ENCODE measurements at regions not wholly inside any gene's neighbourhood (a gene's known extent, or its start where the extent isn't known, plus 50 kb on each side); places are given as distances from the start of the nearest gene placed in this dataset.

GRCh38 chr12:105832806-105833205 lies 305.9 kb downstream of the NUAK1 start:
- no peak for ATAC-seq
- DNase-seq, result no peak
- no peaks in the 10 kb centered on the region for H3K9me3 ChIP-seq (ENCODE audit: control insufficient read depth, low read length, poor library complexity, severe bottlenecking)
- Mint-ChIP-seq H3K4me3 (no peak overlapping the region), H3K27me3 (peaks cover 7% of the 10 kb centered on the region), H3K4me1 (no peaks in the 10 kb centered on the region), H3K27ac (no peak overlapping the region), H3K36me3 (ENCODE audit: low read depth) (no peaks in the 10 kb centered on the region)

- H3K27ac Mint-ChIP-seq, result no peak overlapping the region
These were observed 304.3 kb downstream of the NUAK1 start for GRCh38 chr12:105834496-105834895.

GRCh38 chr12:105835580-105836241 lies 303.0 kb downstream of the NUAK1 start:
- Mint-ChIP-seq H3K36me3 (ENCODE audit: low read depth) (no peaks in the 10 kb centered on the region), H3K27me3 (peaks cover 16% of the 10 kb centered on the region), H3K4me3 (no peak overlapping the region), H3K27ac (no peak overlapping the region), H3K4me1 (no peaks in the 10 kb centered on the region)
- no peak for ATAC-seq
- no peak for DNase-seq
- H3K9me3 ChIP-seq (ENCODE audit: control insufficient read depth, low read length, poor library complexity, severe bottlenecking), result no peaks in the 10 kb centered on the region

More at GRCh38 chr12:105834496-105834895, 304.3 kb downstream of the NUAK1 start:
- no peaks in the 10 kb centered on the region for H3K9me3 ChIP-seq (ENCODE audit: control insufficient read depth, low read length, poor library complexity, severe bottlenecking)
- Mint-ChIP-seq H3K4me3 (no peak overlapping the region), H3K27me3 (peaks cover 9% of the 10 kb centered on the region), H3K36me3 (ENCODE audit: low read depth) (no peaks in the 10 kb centered on the region), H3K4me1 (no peaks in the 10 kb centered on the region)
- ATAC-seq (no peak), DNase-seq (no peak)

- H3K9me3 ChIP-seq (ENCODE audit: control insufficient read depth, low read length, poor library complexity, severe bottlenecking), result no peaks in the 10 kb centered on the region
- peaks cover 16% of the 10 kb centered on the region for H3K27me3 Mint-ChIP-seq
- DNase-seq (no peak), ATAC-seq (no peak)
- H3K27ac Mint-ChIP-seq, result no peak overlapping the region
- no peaks in the 10 kb centered on the region for H3K4me1 Mint-ChIP-seq
- no peaks in the 10 kb centered on the region for H3K36me3 Mint-ChIP-seq (ENCODE audit: low read depth)
- no peak overlapping the region for H3K4me3 Mint-ChIP-seq
These were observed 302.5 kb downstream of the NUAK1 start for GRCh38 chr12:105836242-105836622.

GRCh38 chr12:105839629-105840127 lies 299.1 kb downstream of the NUAK1 start:
- Mint-ChIP-seq H3K4me1 (no peaks in the 10 kb centered on the region), H3K36me3 (ENCODE audit: low read depth) (no peaks in the 10 kb centered on the region), H3K27ac (no peak overlapping the region), H3K4me3 (no peak overlapping the region), H3K27me3 (peaks cover 20% of the 10 kb centered on the region)
- DNase-seq, result no peak
- no peak for ATAC-seq
- H3K9me3 ChIP-seq (ENCODE audit: control insufficient read depth, low read length, poor library complexity, severe bottlenecking), result no peaks in the 10 kb centered on the region

GRCh38 chr12:105840384-105840783 lies 298.4 kb downstream of the NUAK1 start:
- H3K4me3 Mint-ChIP-seq, result no peak overlapping the region
- H3K4me1 Mint-ChIP-seq, result no peaks in the 10 kb centered on the region
- ATAC-seq (no peak), DNase-seq (no peak)
- H3K27ac Mint-ChIP-seq, result no peak overlapping the region
- no peaks in the 10 kb centered on the region for H3K36me3 Mint-ChIP-seq (ENCODE audit: low read depth)
- no peaks in the 10 kb centered on the region for H3K9me3 ChIP-seq (ENCODE audit: control insufficient read depth, low read length, poor library complexity, severe bottlenecking)
- peaks cover 21% of the 10 kb centered on the region for H3K27me3 Mint-ChIP-seq

- Mint-ChIP-seq H3K4me3 (no peak overlapping the region), H3K27ac (no peak overlapping the region), H3K4me1 (no peaks in the 10 kb centered on the region), H3K36me3 (ENCODE audit: low read depth) (no peaks in the 10 kb centered on the region), H3K27me3 (peaks cover 21% of the 10 kb centered on the region)
- DNase-seq (no peak), ATAC-seq (no peak)
- no peaks in the 10 kb centered on the region for H3K9me3 ChIP-seq (ENCODE audit: control insufficient read depth, low read length, poor library complexity, severe bottlenecking)
These were observed 296.9 kb downstream of the NUAK1 start for GRCh38 chr12:105841840-105842239.

GRCh38 chr12:105843561-105843960 lies 295.2 kb downstream of the NUAK1 start:
- Mint-ChIP-seq H3K4me3 (no peak overlapping the region), H3K36me3 (ENCODE audit: low read depth) (no peaks in the 10 kb centered on the region), H3K27ac (no peak overlapping the region), H3K27me3 (peaks cover 12% of the 10 kb centered on the region), H3K4me1 (no peaks in the 10 kb centered on the region)
- ATAC-seq (no peak), DNase-seq (no peak)
- no peaks in the 10 kb centered on the region for H3K9me3 ChIP-seq (ENCODE audit: control insufficient read depth, low read length, poor library complexity, severe bottlenecking)

- Mint-ChIP-seq H3K36me3 (ENCODE audit: low read depth) (no peaks in the 10 kb centered on the region), H3K4me3 (no peak overlapping the region), H3K27me3 (peaks cover 12% of the 10 kb centered on the region), H3K4me1 (no peaks in the 10 kb centered on the region), H3K27ac (no peak overlapping the region)
- DNase-seq (no peak), ATAC-seq (no peak)
- no peaks in the 10 kb centered on the region for H3K9me3 ChIP-seq (ENCODE audit: control insufficient read depth, low read length, poor library complexity, severe bottlenecking)
These were observed 294.6 kb downstream of the NUAK1 start for GRCh38 chr12:105843986-105844760.

GRCh38 chr12:105846331-105846730 lies 292.4 kb downstream of the NUAK1 start:
- H3K36me3 Mint-ChIP-seq (ENCODE audit: low read depth), result no peaks in the 10 kb centered on the region
- H3K4me1 Mint-ChIP-seq, result no peaks in the 10 kb centered on the region
- DNase-seq (no peak), ATAC-seq (no peak)
- peaks cover 5% of the 10 kb centered on the region for H3K27me3 Mint-ChIP-seq
- H3K9me3 ChIP-seq (ENCODE audit: control insufficient read depth, low read length, poor library complexity, severe bottlenecking), result no peaks in the 10 kb centered on the region
- H3K4me3 Mint-ChIP-seq, result no peak overlapping the region
- H3K27ac Mint-ChIP-seq, result no peak overlapping the region

- DNase-seq, result no peak
- Mint-ChIP-seq H3K27ac (no peak overlapping the region), H3K36me3 (ENCODE audit: low read depth) (no peaks in the 10 kb centered on the region), H3K4me3 (no peak overlapping the region), H3K27me3 (peaks cover 5% of the 10 kb centered on the region), H3K4me1 (no peaks in the 10 kb centered on the region)
- H3K9me3 ChIP-seq (ENCODE audit: control insufficient read depth, low read length, poor library complexity, severe bottlenecking), result no peaks in the 10 kb centered on the region
- no peak for ATAC-seq
These were observed 291.7 kb downstream of the NUAK1 start for GRCh38 chr12:105847068-105847467.

- H3K4me3 Mint-ChIP-seq, result no peak overlapping the region
- ATAC-seq, result no peak
- no peaks in the 10 kb centered on the region for H3K36me3 Mint-ChIP-seq (ENCODE audit: low read depth)
- DNase-seq, result no peak
- H3K9me3 ChIP-seq (ENCODE audit: control insufficient read depth, low read length, poor library complexity, severe bottlenecking), result no peaks in the 10 kb centered on the region
- H3K27me3 Mint-ChIP-seq, result peaks cover 5% of the 10 kb centered on the region
- H3K27ac Mint-ChIP-seq, result no peak overlapping the region
- no peaks in the 10 kb centered on the region for H3K4me1 Mint-ChIP-seq
These were observed 290.5 kb downstream of the NUAK1 start for GRCh38 chr12:105848286-105848685.

- Mint-ChIP-seq H3K4me3 (no peak overlapping the region), H3K36me3 (ENCODE audit: low read depth) (no peaks in the 10 kb centered on the region), H3K27me3 (no peaks in the 10 kb centered on the region), H3K27ac (no peak overlapping the region), H3K4me1 (no peaks in the 10 kb centered on the region)
- H3K9me3 ChIP-seq (ENCODE audit: control insufficient read depth, low read length, poor library complexity, severe bottlenecking), result no peaks in the 10 kb centered on the region
- ATAC-seq (no peak), DNase-seq (no peak)
These were observed 288.4 kb downstream of the NUAK1 start for GRCh38 chr12:105850103-105850968.
